Activated CD4-positive, alpha-beta memory T cell treated with anti-CD3 and anti-CD28 coated beads, Interleukin-2, amount 10 ng/mL, durations not matched to agents 7 days and 5 days (primary cell): ENCODE measurements at regions not wholly inside any gene's neighbourhood (a gene's known extent, or its start where the extent isn't known, plus 50 kb on each side); places are given as distances from the start of the nearest gene placed in this dataset.

Source experiments
- CTCF ChIA-PET: fragments of 350-600 bp; sonication (Branson Sonifier 250); formaldehyde crosslinking; loops from one replicate; lab custom pipeline; 2021; ENCODE audit warnings: antibody characterized with exemption, inconsistent platforms; lab: Charles Lee
- POLR2A ChIA-PET: fragments of 350-600 bp; sonication (Branson Sonifier 250); formaldehyde crosslinking; loops from one replicate; lab custom pipeline; 2021; ENCODE audit warnings: antibody characterized with exemption; lab: Charles Lee
- DNase-seq: peaks from one replicate; pipeline ENCODE4 v3.0.0-alpha.2; 2020
- H3K27ac Mint-ChIP-seq: one replicate; pipeline ENCODE4 v1.8.0; 2021; ENCODE audit warnings: mild to moderate bottlenecking, mixed read lengths
- H3K27me3 Mint-ChIP-seq: one replicate; pipeline ENCODE4 v1.8.0; 2021; ENCODE audit warnings: mixed read lengths
- H3K36me3 Mint-ChIP-seq: one replicate; pipeline ENCODE4 v1.8.0; 2021; ENCODE audit warnings: low read depth, mixed read lengths
- H3K4me1 Mint-ChIP-seq: one replicate; pipeline ENCODE4 v1.8.0; 2021; ENCODE audit warnings: mixed read lengths
- H3K4me3 Mint-ChIP-seq: one replicate; pipeline ENCODE4 v1.8.0; 2021; ENCODE audit warnings: mild to moderate bottlenecking, mixed read lengths
- H3K9me3 Mint-ChIP-seq: one replicate; pipeline ENCODE4 v1.8.0; 2021; ENCODE audit warnings: mixed read lengths

GRCh38 chr14:36057452-36058116, 118.9 kb downstream of the PTCSC3 start:
- H3K27me3 Mint-ChIP-seq, result peaks cover 18% of the 10 kb centered on the region
- CTCF ChIA-PET, result no interaction called here
- no peaks in the 10 kb centered on the region for H3K9me3 Mint-ChIP-seq
- no peak for DNase-seq
- no peak overlapping the region for H3K27ac Mint-ChIP-seq
- no peaks in the 10 kb centered on the region for H3K36me3 Mint-ChIP-seq
- H3K4me3 Mint-ChIP-seq, result no peak overlapping the region
- no peaks in the 10 kb centered on the region for H3K4me1 Mint-ChIP-seq
- POLR2A ChIA-PET, result no interaction called here

GRCh38 chr14:36056845-36057244, 119.7 kb downstream of the PTCSC3 start:
- CTCF ChIA-PET, result no interaction called here
- H3K27me3 Mint-ChIP-seq, result peaks cover 17% of the 10 kb centered on the region
- H3K9me3 Mint-ChIP-seq, result no peaks in the 10 kb centered on the region
- no peak overlapping the region for H3K4me3 Mint-ChIP-seq
- H3K27ac Mint-ChIP-seq, result no peak overlapping the region
- no peaks in the 10 kb centered on the region for H3K36me3 Mint-ChIP-seq
- H3K4me1 Mint-ChIP-seq, result no peaks in the 10 kb centered on the region
- POLR2A ChIA-PET, result no interaction called here
- no peak for DNase-seq

- H3K4me1 Mint-ChIP-seq, result no peaks in the 10 kb centered on the region
- POLR2A ChIA-PET, result no interaction called here
- H3K27me3 Mint-ChIP-seq, result peaks cover 15% of the 10 kb centered on the region
- no peak overlapping the region for H3K4me3 Mint-ChIP-seq
- no peaks in the 10 kb centered on the region for H3K36me3 Mint-ChIP-seq
- CTCF ChIA-PET, result no interaction called here
- H3K27ac Mint-ChIP-seq, result no peak overlapping the region
- no peaks in the 10 kb centered on the region for H3K9me3 Mint-ChIP-seq
- DNase-seq, result no peak
These were observed 120.8 kb downstream of the PTCSC3 start for GRCh38 chr14:36055681-36056225.

GRCh38 chr14:36055052-36055378, 121.5 kb downstream of the PTCSC3 start:
- Mint-ChIP-seq H3K27ac (no peak overlapping the region), H3K4me1 (no peaks in the 10 kb centered on the region), H3K9me3 (no peaks in the 10 kb centered on the region), H3K27me3 (peaks cover 15% of the 10 kb centered on the region), H3K4me3 (no peak overlapping the region), H3K36me3 (no peaks in the 10 kb centered on the region)
- ChIA-PET POLR2A (no interaction called here), CTCF (no interaction called here)
- no peak for DNase-seq

- Mint-ChIP-seq H3K4me3 (no peak overlapping the region), H3K4me1 (no peaks in the 10 kb centered on the region), H3K36me3 (no peaks in the 10 kb centered on the region), H3K27me3 (peaks cover 14% of the 10 kb centered on the region), H3K9me3 (no peaks in the 10 kb centered on the region), H3K27ac (no peak overlapping the region)
- no peak for DNase-seq
- POLR2A ChIA-PET, result no interaction called here
- CTCF ChIA-PET, result no interaction called here
These were observed 122.0 kb downstream of the PTCSC3 start for GRCh38 chr14:36054353-36055051.

GRCh38 chr14:36052681-36053080, 123.8 kb downstream of the PTCSC3 start:
- DNase-seq, result no peak
- H3K27me3 Mint-ChIP-seq, result peaks cover 10% of the 10 kb centered on the region
- H3K4me1 Mint-ChIP-seq, result no peaks in the 10 kb centered on the region
- no peak overlapping the region for H3K27ac Mint-ChIP-seq
- CTCF ChIA-PET, result interaction anchor here (1.9 kb wide), 1 partner anchor 16 kb away, joined by 7 read pairs; no protein-coding TSS in a partner anchor
- H3K4me3 Mint-ChIP-seq, result no peak overlapping the region
- no peaks in the 10 kb centered on the region for H3K9me3 Mint-ChIP-seq
- POLR2A ChIA-PET, result no interaction called here
- no peaks in the 10 kb centered on the region for H3K36me3 Mint-ChIP-seq

GRCh38 chr14:36052063-36052462, 124.5 kb downstream of the PTCSC3 start:
- POLR2A ChIA-PET, result no interaction called here

GRCh38 chr14:36048667-36049066, 127.9 kb downstream of the PTCSC3 start:
- ChIA-PET CTCF (interaction anchor here (1.7 kb wide), 1 partner anchor 20 kb away, joined by 6 read pairs; no protein-coding TSS in a partner anchor), POLR2A (no interaction called here)
- no peak overlapping the region for H3K27ac Mint-ChIP-seq
- no peak overlapping the region for H3K4me3 Mint-ChIP-seq
- H3K27me3 Mint-ChIP-seq, result peaks cover 13% of the 10 kb centered on the region
- no peaks in the 10 kb centered on the region for H3K9me3 Mint-ChIP-seq
- H3K36me3 Mint-ChIP-seq, result no peaks in the 10 kb centered on the region
- no peaks in the 10 kb centered on the region for H3K4me1 Mint-ChIP-seq
- DNase-seq, result no peak

More at GRCh38 chr14:36052063-36052462, 124.5 kb downstream of the PTCSC3 start:
- DNase-seq, result no peak
- no peaks in the 10 kb centered on the region for H3K36me3 Mint-ChIP-seq
- H3K4me1 Mint-ChIP-seq, result no peaks in the 10 kb centered on the region
- H3K27me3 Mint-ChIP-seq, result peaks cover 10% of the 10 kb centered on the region
- H3K9me3 Mint-ChIP-seq, result no peaks in the 10 kb centered on the region
- H3K27ac Mint-ChIP-seq, result no peak overlapping the region
- H3K4me3 Mint-ChIP-seq, result no peak overlapping the region
- CTCF ChIA-PET, result interaction anchor here (1.9 kb wide), 1 partner anchor 17 kb away, joined by 7 read pairs; no protein-coding TSS in a partner anchor

- Mint-ChIP-seq H3K4me3 (no peak overlapping the region), H3K36me3 (no peaks in the 10 kb centered on the region), H3K9me3 (no peaks in the 10 kb centered on the region), H3K4me1 (no peaks in the 10 kb centered on the region), H3K27ac (no peak overlapping the region), H3K27me3 (peaks cover 10% of the 10 kb centered on the region)
- ChIA-PET POLR2A (no interaction called here), CTCF (interaction anchor here (0.6 to 1.7 kb wide), 2 partner anchors 21 to 75 kb away, joined by 3 to 6 read pairs; no protein-coding TSS in a partner anchor)
- DNase-seq, result no peak
These were observed 128.6 kb downstream of the PTCSC3 start for GRCh38 chr14:36047912-36048311.

GRCh38 chr14:36035675-36036074, 140.8 kb downstream of the PTCSC3 start:
- H3K27me3 Mint-ChIP-seq, result peaks cover 4% of the 10 kb centered on the region
- H3K27ac Mint-ChIP-seq, result no peak overlapping the region
- no peak overlapping the region for H3K4me3 Mint-ChIP-seq
- H3K9me3 Mint-ChIP-seq, result no peaks in the 10 kb centered on the region
- CTCF ChIA-PET, result interaction anchor here (1.2 to 1.6 kb wide), 2 partner anchors 34 to 153 kb away, joined by 3 to 4 read pairs; no protein-coding TSS in a partner anchor
- no peak for DNase-seq
- no peaks in the 10 kb centered on the region for H3K36me3 Mint-ChIP-seq
- POLR2A ChIA-PET, result no interaction called here
- H3K4me1 Mint-ChIP-seq, result no peaks in the 10 kb centered on the region

GRCh38 chr14:36028665-36029064, 147.9 kb downstream of the PTCSC3 start:
- no peak overlapping the region for H3K4me3 Mint-ChIP-seq
- POLR2A ChIA-PET, result no interaction called here
- CTCF ChIA-PET, result interaction anchor here (1.0 to 2.4 kb wide), 3 partner anchors 42 to 146 kb away, joined by 3 to 11 read pairs (median 3); no protein-coding TSS in a partner anchor

GRCh38 chr14:36028218-36028617, 148.3 kb downstream of the PTCSC3 start:
- Mint-ChIP-seq H3K36me3 (no peaks in the 10 kb centered on the region), H3K27ac (no peak overlapping the region), H3K4me3 (no peak overlapping the region), H3K4me1 (no peaks in the 10 kb centered on the region), H3K27me3 (peaks cover 2% of the 10 kb centered on the region), H3K9me3 (no peaks in the 10 kb centered on the region)
- CTCF ChIA-PET, result interaction anchor here (1.2 to 2.4 kb wide), 2 partner anchors 42 to 146 kb away, joined by 3 to 11 read pairs; no protein-coding TSS in a partner anchor
- DNase-seq, result no peak
- POLR2A ChIA-PET, result no interaction called here

More at GRCh38 chr14:36028665-36029064, 147.9 kb downstream of the PTCSC3 start:
- Mint-ChIP-seq H3K4me1 (no peaks in the 10 kb centered on the region), H3K27me3 (peaks cover 2% of the 10 kb centered on the region), H3K27ac (no peak overlapping the region), H3K36me3 (no peaks in the 10 kb centered on the region), H3K9me3 (no peaks in the 10 kb centered on the region)
- no peak for DNase-seq

GRCh38 chr14:36027354-36027753, 149.2 kb downstream of the PTCSC3 start:
- CTCF ChIA-PET, result no interaction called here
- Mint-ChIP-seq H3K27ac (no peak overlapping the region), H3K9me3 (no peaks in the 10 kb centered on the region), H3K36me3 (no peaks in the 10 kb centered on the region), H3K4me1 (no peaks in the 10 kb centered on the region), H3K4me3 (no peak overlapping the region), H3K27me3 (peaks cover 2% of the 10 kb centered on the region)
- DNase-seq, result no peak
- POLR2A ChIA-PET, result no interaction called here
